ENCODE measurements at regions not wholly inside any gene's neighbourhood (a gene's known extent, or its start where the extent isn't known, plus 50 kb on each side); places are given as distances from the start of the nearest gene placed in this dataset.
A peak's percentile ranks its signal among the peaks of the same experiment; 100 is the strongest.

- TF ChIP-seq EZH2phosphoT487 (IDR thresholded peaks at IDR 0.05; ENCODE audit: borderline replicate concordance, low read depth) (no peak), ELF1 (IDR thresholded peaks at IDR 0.05) (no peak), PBX3 (IDR thresholded peaks at IDR 0.05) (peak; percentile 22; the same call in 1 of the 2 replicates), FOSL2 (IDR thresholded peaks at IDR 0.05; ENCODE audit: borderline replicate concordance, low read depth) (peak; percentile 99), RXRA (IDR thresholded peaks at IDR 0.05; ENCODE audit: borderline replicate concordance, low read depth) (0 out of 2 replicates have a peak, but pooled peaks have one; percentile 25)
Observed at GRCh38 chr5:77893225-77893860, 117.2 kb upstream of the TBCA start (continued).

GRCh38 chr5:77892061-77893010 is 116.2 kb upstream of the TBCA start:
- H2AFZ ChIP-seq (ENCODE audit: low read depth) = 0 out of 2 replicates have a peak overlapping the region, but pooled peaks have one; percentile 67
- 97% methylated on average over 12 of the region's 12 CpGs for WGBS (ENCODE audit: low lambda C conversion rate)
- no peaks in the 10 kb centered on the region for H3K9me3 ChIP-seq
- H3K27ac ChIP-seq (ENCODE audit: low read depth in 2 of 2, low read length in 1 of 2) = peak overlapping the region in 1 of 2 experiments; percentile 64; a peak in 1 of 4 replicates
- no peaks in the 10 kb centered on the region for H3K79me2 ChIP-seq (ENCODE audit: insufficient read depth)
- no peak overlapping the region for H3K9ac ChIP-seq
- H3K4me1 ChIP-seq (ENCODE audit: control insufficient read depth in 1 of 2, insufficient read depth in 2 of 2, low read depth in 1 of 2, low read length in 1 of 2) = peaks cover 0 to 9% of the 10 kb centered on the region in 2 experiments; a peak in 2 of 4 replicates
- DNase-seq = no peak
- no peak overlapping the region for H3K4me3 ChIP-seq (ENCODE audit: low read depth in 2 of 2, low read length in 1 of 2)
- H3K27me3 ChIP-seq (ENCODE audit: insufficient read depth) = no peaks in the 10 kb centered on the region
- ChIA-PET CTCF (interaction anchor here (1.1 kb wide), 1 partner anchor 9 kb away, joined by 3 read pairs; no protein-coding TSS in a partner anchor), POLR2A (no interaction called here)
- peaks cover 8% of the 10 kb centered on the region for H3F3A ChIP-seq (replicated peaks; ENCODE audit: insufficient read depth)
- H3K4me2 ChIP-seq = no peak overlapping the region
- no peaks in the 10 kb centered on the region for H4K20me1 ChIP-seq (ENCODE audit: insufficient read depth)
- TF ChIP-seq TEAD4 (IDR thresholded peaks at IDR 0.05; ENCODE audit: borderline replicate concordance, insufficient read depth) (no peak), EP300 (IDR thresholded peaks at IDR 0.05; ENCODE audit: borderline replicate concordance in 1 of 2, low read depth in 1 of 2, low read length in 1 of 2) (no peak), USF1 (IDR thresholded peaks at IDR 0.05; ENCODE audit: borderline replicate concordance, low read depth) (no peak), POLR2AphosphoS5 (IDR thresholded peaks at IDR 0.05; ENCODE audit: low read depth, low read length) (no peak), GATA2 (CRISPR knock-in tag; IDR thresholded peaks at IDR 0.05) (no peak), MXI1 (IDR thresholded peaks at IDR 0.05; ENCODE audit: low read depth, low read length) (no peak), NRF1 (IDR thresholded peaks at IDR 0.05; ENCODE audit: low read depth, low read length) (no peak), CHD2 (IDR thresholded peaks at IDR 0.05; ENCODE audit: low read length, partially characterized antibody) (no peak), RAD21 (IDR thresholded peaks at IDR 0.05; ENCODE audit: low read length) (no peak), RFX5 (IDR thresholded peaks at IDR 0.05; ENCODE audit: low read length) (no peak), NFIC (IDR thresholded peaks at IDR 0.05; ENCODE audit: borderline replicate concordance) (no peak), FOXJ3 (CRISPR knock-in tag; IDR thresholded peaks at IDR 0.05) (no peak), YY1 (IDR thresholded peaks at IDR 0.05; ENCODE audit: low read depth) (no peak), REST (IDR thresholded peaks at IDR 0.05; ENCODE audit: low read depth, low read length) (no peak), ELF1 (IDR thresholded peaks at IDR 0.05) (no peak), RCOR1 (IDR thresholded peaks at IDR 0.05; ENCODE audit: low read length) (no peak), FOXM1 (IDR thresholded peaks at IDR 0.05; ENCODE audit: low read depth) (no peak), SMC3 (IDR thresholded peaks at IDR 0.05; ENCODE audit: low read depth, low read length) (no peak)
- no peaks in the 10 kb centered on the region for H3K36me3 ChIP-seq (replicated peaks in 1 of 2; ENCODE audit: control insufficient read depth in 1 of 2, insufficient read depth in 2 of 2, low read length in 1 of 2)
- H3K9me2 ChIP-seq = no peaks in the 10 kb centered on the region
